IMR-90 (cell line): ENCODE measurements at regions not wholly inside any gene's neighbourhood (a gene's known extent, or its start where the extent isn't known, plus 50 kb on each side); places are given as distances from the start of the nearest gene placed in this dataset.

Experiments
- ATAC-seq: fragments of 200-7000 bp; cut with Tn5 transposase; 2 replicates; pipeline ENCODE4 v1.9.1; 2020; ENCODE audit warnings: low read depth, mild to moderate bottlenecking, moderate library complexity
- BruUV-seq: library from RNA; stranded (reverse); fragments of 400-500 nt; replicated peaks from 2 replicates; lab custom pipeline; 2021; lab: Mats Ljungman, UMichigan
- CTCF ChIA-PET: fragments of 300-600 bp; formaldehyde crosslinking; extraction: SDS; loops from one replicate; lab custom pipeline; 2021; ENCODE audit warnings: antibody characterized with exemption; lab: Yijun Ruan, JAX
- POLR2A ChIA-PET: fragments of 300-600 bp; sonication (Branson Sonifier 250); formaldehyde crosslinking; loops from one replicate; lab custom pipeline; 2022; ENCODE audit warnings: antibody characterized with exemption; ENCODE audit not compliant: unreplicated experiment; lab: Charles Lee
- DNase-seq: peaks from one replicate; pipeline ENCODE4 v3.0.0; 2013
- H2AFZ ChIP-seq: replicated peaks from 2 replicates; pipeline ENCODE3; 2013; ENCODE audit warnings: low read length, mild to moderate bottlenecking; ENCODE audit not compliant: poor library complexity
- H2AK5ac ChIP-seq: 2 replicates; pipeline ENCODE4 v1.6.1; 2013; ENCODE audit warnings: low read depth, low read length, inconsistent platforms
- H2AK9ac ChIP-seq: replicated peaks from 2 replicates; pipeline ENCODE3; 2013; ENCODE audit warnings: mild to moderate bottlenecking, low read depth, low read length, moderate library complexity; ENCODE audit not compliant: poor library complexity
- H2BK120ac ChIP-seq: 2 replicates; pipeline ENCODE4 v1.6.1; 2013; ENCODE audit warnings: low read depth, low read length, inconsistent platforms
- H2BK15ac ChIP-seq: 3 replicates; pipeline ENCODE4 v1.6.1; 2013; ENCODE audit warnings: low read depth, low read length, inconsistent platforms
- H2BK20ac ChIP-seq: 2 replicates; pipeline ENCODE4 v1.6.1; 2013; ENCODE audit warnings: low read depth, mild to moderate bottlenecking, inconsistent platforms, low read length, moderate library complexity
- H2BK5ac ChIP-seq: 2 replicates; pipeline ENCODE4 v1.6.1; 2013; ENCODE audit warnings: mild to moderate bottlenecking, low read depth, low read length, inconsistent platforms; ENCODE audit not compliant: poor library complexity, severe bottlenecking
- H3K14ac ChIP-seq: replicated peaks from 2 replicates; pipeline ENCODE4 v1.6.1; 2013; ENCODE audit warnings: low read depth, low read length, inconsistent platforms
- H3K18ac ChIP-seq: 2 replicates; pipeline ENCODE4 v1.6.1; 2013; ENCODE audit warnings: low read depth, low read length, control low read depth
- H3K23ac ChIP-seq: 2 replicates; pipeline ENCODE4 v1.6.1; 2013; ENCODE audit warnings: low read depth, low read length, inconsistent platforms
- H3K27ac ChIP-seq: 2 replicates; pipeline ENCODE4 v1.5.1; 2013; ENCODE audit warnings: mild to moderate bottlenecking, control low read depth, low read length; ENCODE audit not compliant: insufficient read depth
- H3K27me3 ChIP-seq: 2 replicates; pipeline ENCODE4 v1.6.1; 2013; ENCODE audit warnings: low read length; ENCODE audit not compliant: control insufficient read depth, insufficient read depth
- H3K36me3 ChIP-seq: 2 replicates; pipeline ENCODE4 v1.6.1; 2013; ENCODE audit warnings: low read length, mixed read lengths; ENCODE audit not compliant: control insufficient read depth, insufficient read depth
- H3K4ac ChIP-seq: 2 replicates; pipeline ENCODE4 v1.6.1; 2013; ENCODE audit warnings: low read depth, low read length, inconsistent platforms
- H3K4me1 ChIP-seq: 2 replicates; pipeline ENCODE4 v1.6.1; 2013; ENCODE audit warnings: low read length, mixed read lengths; ENCODE audit not compliant: control insufficient read depth, insufficient read depth
- H3K4me2 ChIP-seq: 2 replicates; pipeline ENCODE4 v1.6.1; 2013; ENCODE audit warnings: low read depth, mild to moderate bottlenecking, control low read depth, low read length, moderate library complexity
- H3K4me3 ChIP-seq: 2 replicates; pipeline ENCODE4 v1.5.1; 2013; ENCODE audit warnings: low read depth, mild to moderate bottlenecking, control low read depth, low read length, moderate library complexity; ENCODE audit not compliant: insufficient read depth
- H3K56ac ChIP-seq: 2 replicates; pipeline ENCODE4 v1.6.1; 2013; ENCODE audit warnings: low read length, inconsistent platforms; ENCODE audit not compliant: insufficient read depth; ENCODE audit errors: extremely low read depth
- H3K79me1 ChIP-seq, 2 experiments: 2 replicates each; pipeline ENCODE4 v1.6.1; 2013; ENCODE audit warnings: low read length in 2 of 2, inconsistent platforms in 1 of 2, low read depth in 1 of 2
- H3K9ac ChIP-seq: 2 replicates; pipeline ENCODE4 v1.6.1; 2013; ENCODE audit warnings: low read depth, low read length, control low read depth
- H3K9me1 ChIP-seq: 2 replicates; pipeline ENCODE4 v1.6.1; 2013; ENCODE audit warnings: low read length, inconsistent platforms; ENCODE audit not compliant: insufficient read depth
- H3K9me3 ChIP-seq: 2 replicates; pipeline ENCODE4 v1.6.1; 2013; ENCODE audit warnings: low read length; ENCODE audit not compliant: control insufficient read depth, insufficient read depth
- H4K20me1 ChIP-seq: 2 replicates; pipeline ENCODE4 v1.6.1; 2013; ENCODE audit warnings: low read length, inconsistent platforms; ENCODE audit not compliant: insufficient read depth
- H4K5ac ChIP-seq: 2 replicates; pipeline ENCODE4 v1.6.1; 2013; ENCODE audit warnings: mild to moderate bottlenecking, low read depth, low read length, control low read depth
- H4K8ac ChIP-seq, 2 experiments: 2 replicates each; pipeline ENCODE4 v1.6.1; 2013; ENCODE audit warnings: low read depth in 2 of 2, low read length in 2 of 2, control low read depth in 1 of 2, inconsistent platforms in 1 of 2
- H4K91ac ChIP-seq: 2 replicates; pipeline ENCODE4 v1.6.1; 2013; ENCODE audit warnings: low read depth, low read length, inconsistent platforms; ENCODE audit not compliant: insufficient read depth
- CHD1 ChIP-seq: IDR thresholded peaks from 2 replicates; pipeline ENCODE4 v1.6.1; 2012; ENCODE audit warnings: low read depth, low read length, improper control_type of control experiment
- FOS ChIP-seq: fragments of 150-350 bp; IDR thresholded peaks from 2 replicates; pipeline ENCODE4 v1.6.1; 2016; ENCODE audit warnings: low read depth, low read length
- MAFK ChIP-seq: IDR thresholded peaks from 2 replicates; pipeline ENCODE4 v1.6.1; 2012; ENCODE audit warnings: low read depth, low read length, improper control_type of control experiment
- MXI1 ChIP-seq: IDR thresholded peaks from 2 replicates; pipeline ENCODE4 v1.6.1; 2012; ENCODE audit warnings: low read depth, mild to moderate bottlenecking, low read length, moderate library complexity, borderline replicate concordance
- POLR2A ChIP-seq: IDR thresholded peaks from 2 replicates; pipeline ENCODE4 v1.6.1; 2012; ENCODE audit warnings: mild to moderate bottlenecking, low read depth, low read length
- RCOR1 ChIP-seq: IDR thresholded peaks from 2 replicates; pipeline ENCODE4 v1.6.1; 2012; ENCODE audit warnings: mild to moderate bottlenecking, low read length, improper control_type of control experiment; ENCODE audit not compliant: insufficient replicate concordance
- RFX5 ChIP-seq: IDR thresholded peaks from 2 replicates; pipeline ENCODE4 v1.8.0; 2012; ENCODE audit warnings: low read depth, mild to moderate bottlenecking, low read length, moderate library complexity
- SMC3 ChIP-seq: fragments of 150-350 bp; IDR thresholded peaks from 2 replicates; pipeline ENCODE4 v1.6.1; 2016; ENCODE audit warnings: low read depth, mild to moderate bottlenecking, antibody characterized with exemption, low read length, moderate library complexity
- dilution Hi-C: fragments of 300-500 bp; cut with HindIII; formaldehyde crosslinking; loops from one replicate; pipeline ENCODE4 v1.14.3; 2018; ENCODE audit warnings: low sequenced_read_pairs; ENCODE audit not compliant: unreplicated experiment
- in situ Hi-C: fragments of 300-500 bp; cut with MboI; formaldehyde crosslinking; loops from 3 replicates; pipeline ENCODE4 v1.14.3; 2019; ENCODE audit warnings: low sequenced_read_pairs, inconsistent platforms, mixed read lengths
- intact Hi-C: fragments of 100-400 bp; cut with micrococcal nuclease; formaldehyde crosslinking; loops from 2 replicates; pipeline ENCODE4 v1.10.0; 2022
- TF ChIP-seq, protein P1 (sequence below): fragments of 150-350 bp; IDR thresholded peaks from 2 replicates; pipeline ENCODE4 v1.6.1; 2017; ENCODE audit warnings: mild to moderate bottlenecking, antibody characterized with exemption, low read length, low read depth

DNA sequence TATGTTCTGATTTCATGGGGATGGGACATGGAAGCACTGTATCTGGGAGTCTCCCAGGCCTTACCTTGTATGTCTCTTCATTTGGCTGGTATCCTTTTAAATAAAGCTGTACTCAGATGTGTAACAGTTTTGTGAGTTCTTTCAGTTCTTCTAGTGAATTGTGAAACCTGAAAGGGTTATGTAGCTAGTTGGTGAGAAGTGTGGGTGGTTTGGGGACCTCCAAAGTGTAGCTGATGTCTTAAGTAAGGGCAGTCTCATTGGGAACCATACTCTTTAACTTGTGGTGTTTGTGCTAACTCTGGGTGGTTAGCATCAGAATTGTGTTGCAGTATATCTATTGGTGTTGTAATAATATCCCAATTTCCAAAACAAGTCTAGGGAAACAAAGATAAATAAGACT lies 166.9 kb upstream of the CCNH start:
- H2BK20ac ChIP-seq: no peak overlapping the region
- dilution Hi-C loops (no loop called here), intact Hi-C loops (no loop called here), in situ Hi-C loops (no loop called here)
- no peak overlapping the region for H3K27ac ChIP-seq
- H3K9me3 ChIP-seq: no peaks in the 10 kb centered on the region
- no peak overlapping the region for H3K56ac ChIP-seq
- no peak overlapping the region for H3K4ac ChIP-seq
- H2BK120ac ChIP-seq: no peak overlapping the region
- DNase-seq: no peak
- no TSS peak for BruUV-seq
- ChIA-PET POLR2A (no interaction called here), CTCF (no interaction called here)
- no peak overlapping the region for H2AK5ac ChIP-seq
- no peak overlapping the region for H4K5ac ChIP-seq
- H3K27me3 ChIP-seq: no peaks in the 10 kb centered on the region
- no peak overlapping the region for H3K9ac ChIP-seq
- H3K4me2 ChIP-seq: no peak overlapping the region
- H4K91ac ChIP-seq: no peak overlapping the region
- no peak overlapping the region for H3K18ac ChIP-seq
- H3K79me1 ChIP-seq: no peaks in the 10 kb centered on the region
- no peak overlapping the region for H3K23ac ChIP-seq
- TF ChIP-seq MAFK (no peak), FOS (no peak), SMC3 (no peak), RFX5 (no peak), POLR2A (no peak), CHD1 (no peak), RCOR1 (no peak), MXI1 (no peak)
- TF ChIP-seq, protein P1, sequence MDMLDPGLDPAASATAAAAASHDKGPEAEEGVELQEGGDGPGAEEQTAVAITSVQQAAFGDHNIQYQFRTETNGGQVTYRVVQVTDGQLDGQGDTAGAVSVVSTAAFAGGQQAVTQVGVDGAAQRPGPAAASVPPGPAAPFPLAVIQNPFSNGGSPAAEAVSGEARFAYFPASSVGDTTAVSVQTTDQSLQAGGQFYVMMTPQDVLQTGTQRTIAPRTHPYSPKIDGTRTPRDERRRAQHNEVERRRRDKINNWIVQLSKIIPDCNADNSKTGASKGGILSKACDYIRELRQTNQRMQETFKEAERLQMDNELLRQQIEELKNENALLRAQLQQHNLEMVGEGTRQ: no peak
- H4K20me1 ChIP-seq: no peaks in the 10 kb centered on the region
- H2BK5ac ChIP-seq: no peak overlapping the region
- no peaks in the 10 kb centered on the region for H3K36me3 ChIP-seq
- no peak overlapping the region for H3K4me3 ChIP-seq
- H3K9me1 ChIP-seq: no peaks in the 10 kb centered on the region
- no peak overlapping the region for H2BK15ac ChIP-seq
- no peak overlapping the region for H2AK9ac ChIP-seq
- H2AFZ ChIP-seq: no peak overlapping the region
- no peak for ATAC-seq
- H4K8ac ChIP-seq: no peak overlapping the region
- no peak overlapping the region for H3K14ac ChIP-seq
- no peaks in the 10 kb centered on the region for H3K4me1 ChIP-seq
